ENCODE measurements at regions not wholly inside any gene's neighbourhood (a gene's known extent, or its start where the extent isn't known, plus 50 kb on each side); places are given as distances from the start of the nearest gene placed in this dataset.

DNA sequence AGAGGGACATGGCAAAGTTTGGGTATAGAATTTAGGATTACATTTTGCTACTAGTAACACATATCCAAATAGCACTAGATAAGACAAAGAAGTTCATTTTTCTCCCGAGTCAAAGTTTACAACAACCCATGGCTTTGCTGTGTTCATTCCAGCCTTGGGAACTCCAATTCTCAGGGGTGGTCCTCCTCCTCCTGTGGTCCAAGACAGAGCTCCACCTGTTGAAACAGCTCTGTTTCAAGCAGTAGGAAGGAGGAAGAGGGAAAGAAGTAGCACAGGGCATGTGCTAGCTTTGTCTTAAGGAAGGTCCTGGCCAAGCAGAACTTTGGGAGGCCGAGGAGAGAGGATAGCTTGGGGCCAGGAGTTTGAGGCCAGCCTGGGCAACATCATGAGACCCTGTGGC, 113.8 kb upstream of the SIX2 start:
- WGBS, result 67% methylated on average over 2 of the region's 2 CpGs
- Histone ChIP-seq H3K36me3 (no peaks in the 10 kb centered on the region), H3K4me1 (no peaks in the 10 kb centered on the region), H3K4me3 (no peak overlapping the region), H3K9me3 (no peaks in the 10 kb centered on the region), H3K27ac (no peak overlapping the region), H3K27me3 (no peaks in the 10 kb centered on the region)
- no peak for DNase-seq (ENCODE audit: low spot score in 2 of 2)
- TF ChIP-seq POLR2AphosphoS5 (IDR thresholded peaks at IDR 0.05), result no peak
- TF ChIP-seq, protein P1, sequence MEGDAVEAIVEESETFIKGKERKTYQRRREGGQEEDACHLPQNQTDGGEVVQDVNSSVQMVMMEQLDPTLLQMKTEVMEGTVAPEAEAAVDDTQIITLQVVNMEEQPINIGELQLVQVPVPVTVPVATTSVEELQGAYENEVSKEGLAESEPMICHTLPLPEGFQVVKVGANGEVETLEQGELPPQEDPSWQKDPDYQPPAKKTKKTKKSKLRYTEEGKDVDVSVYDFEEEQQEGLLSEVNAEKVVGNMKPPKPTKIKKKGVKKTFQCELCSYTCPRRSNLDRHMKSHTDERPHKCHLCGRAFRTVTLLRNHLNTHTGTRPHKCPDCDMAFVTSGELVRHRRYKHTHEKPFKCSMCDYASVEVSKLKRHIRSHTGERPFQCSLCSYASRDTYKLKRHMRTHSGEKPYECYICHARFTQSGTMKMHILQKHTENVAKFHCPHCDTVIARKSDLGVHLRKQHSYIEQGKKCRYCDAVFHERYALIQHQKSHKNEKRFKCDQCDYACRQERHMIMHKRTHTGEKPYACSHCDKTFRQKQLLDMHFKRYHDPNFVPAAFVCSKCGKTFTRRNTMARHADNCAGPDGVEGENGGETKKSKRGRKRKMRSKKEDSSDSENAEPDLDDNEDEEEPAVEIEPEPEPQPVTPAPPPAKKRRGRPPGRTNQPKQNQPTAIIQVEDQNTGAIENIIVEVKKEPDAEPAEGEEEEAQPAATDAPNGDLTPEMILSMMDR (IDR thresholded peaks at IDR 0.05), result no peak
- no peak for TF ChIP-seq POLR2A (IDR thresholded peaks at IDR 0.05)
- TF ChIP-seq EP300 (IDR thresholded peaks at IDR 0.05), result no peak

- Histone ChIP-seq H3K9me3 (no peaks in the 10 kb centered on the region), H3K36me3 (no peaks in the 10 kb centered on the region), H3K27ac (no peak overlapping the region), H3K4me1 (no peaks in the 10 kb centered on the region), H3K4me3 (no peak overlapping the region), H3K27me3 (no peaks in the 10 kb centered on the region)
- 72% methylated on average over 5 of the region's 5 CpGs for WGBS
- DNase-seq (ENCODE audit: low spot score in 2 of 2), result no peak
- TF ChIP-seq POLR2A (IDR thresholded peaks at IDR 0.05), result no peak
- no peak for TF ChIP-seq EP300 (IDR thresholded peaks at IDR 0.05)
- TF ChIP-seq POLR2AphosphoS5 (IDR thresholded peaks at IDR 0.05), result no peak
- TF ChIP-seq, protein P1 (IDR thresholded peaks at IDR 0.05), result no peak
Measured at GRCh38 chr2:45121236-45121927, 112.1 kb upstream of the SIX2 start.

- no peak for DNase-seq (ENCODE audit: low spot score in 2 of 2)
- Histone ChIP-seq H3K4me3 (no peak overlapping the region), H3K27ac (no peak overlapping the region), H3K9me3 (no peaks in the 10 kb centered on the region), H3K27me3 (no peaks in the 10 kb centered on the region), H3K36me3 (no peaks in the 10 kb centered on the region), H3K4me1 (no peaks in the 10 kb centered on the region)
- TF ChIP-seq POLR2AphosphoS5 (IDR thresholded peaks at IDR 0.05) (no peak), EP300 (IDR thresholded peaks at IDR 0.05) (no peak), POLR2A (IDR thresholded peaks at IDR 0.05) (no peak)
- TF ChIP-seq, protein P1 (IDR thresholded peaks at IDR 0.05), result no peak
Measured at GRCh38 chr2:45120546-45120945, 111.3 kb upstream of the SIX2 start.

DNA sequence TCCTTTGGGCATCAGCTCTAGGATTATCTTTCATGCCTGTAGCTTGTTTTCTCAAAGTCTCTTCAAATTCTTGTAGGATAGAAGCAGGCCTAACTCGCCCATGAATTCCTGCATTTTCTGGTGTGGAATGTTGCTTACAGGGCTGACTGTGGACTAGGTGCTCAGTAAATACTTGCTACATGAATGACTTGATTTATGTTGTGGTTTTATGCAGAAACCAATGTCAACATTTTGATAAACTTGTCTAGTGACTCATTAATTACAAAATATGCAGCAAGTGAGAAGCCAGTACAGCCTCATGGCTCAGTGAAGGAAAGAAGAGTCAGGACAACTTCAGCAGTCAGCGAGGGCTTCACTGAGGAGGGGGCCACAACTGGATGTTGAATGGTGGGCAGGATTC, 110.6 kb upstream of the SIX2 start:
- no peaks in the 10 kb centered on the region for H3K9me3 ChIP-seq
- DNase-seq (ENCODE audit: low spot score in 2 of 2), result no peak
- no peak overlapping the region for H3K4me3 ChIP-seq
- H3K4me1 ChIP-seq, result no peaks in the 10 kb centered on the region
- H3K27ac ChIP-seq, result no peak overlapping the region
- WGBS, result 76% methylated on average over 2 of the region's 2 CpGs
- no peaks in the 10 kb centered on the region for H3K36me3 ChIP-seq
- TF ChIP-seq, protein P1 (IDR thresholded peaks at IDR 0.05), result no peak
- TF ChIP-seq POLR2AphosphoS5 (IDR thresholded peaks at IDR 0.05) (no peak), POLR2A (IDR thresholded peaks at IDR 0.05) (no peak), EP300 (IDR thresholded peaks at IDR 0.05) (no peak)
- H3K27me3 ChIP-seq, result no peaks in the 10 kb centered on the region

- TF ChIP-seq POLR2AphosphoS5 (IDR thresholded peaks at IDR 0.05) (no peak), POLR2A (IDR thresholded peaks at IDR 0.05) (no peak), EP300 (IDR thresholded peaks at IDR 0.05) (no peak)
- TF ChIP-seq, protein P1 (IDR thresholded peaks at IDR 0.05), result no peak
- 95% methylated on average over 5 of the region's 5 CpGs for WGBS
- Histone ChIP-seq H3K9me3 (no peaks in the 10 kb centered on the region), H3K36me3 (no peaks in the 10 kb centered on the region), H3K4me3 (no peak overlapping the region), H3K27me3 (no peaks in the 10 kb centered on the region), H3K27ac (no peak overlapping the region), H3K4me1 (no peaks in the 10 kb centered on the region)
- DNase-seq (ENCODE audit: low spot score in 2 of 2), result no peak
Measured at GRCh38 chr2:45119038-45119437, 109.8 kb upstream of the SIX2 start.

Measured in suprapubic skin (tissue), 4 donors.